NCI-H460 (cell line): ENCODE measurements at regions not wholly inside any gene's neighbourhood (a gene's known extent, or its start where the extent isn't known, plus 50 kb on each side); places are given as distances from the start of the nearest gene placed in this dataset.
"Not testable (repeated sequence)": the region's sequence is repeated elsewhere in the genome, so short reads cannot be mapped to it uniquely, and the experiment has no call there.

ENCODE experiments used
- DNase-seq: peaks from one replicate; pipeline ENCODE4 v3.0.0-alpha.2; 2016; ENCODE audit warnings: low read depth; ENCODE audit errors: extremely low read depth

- no peak for DNase-seq
These were observed 134.7 kb upstream of the ETV3 start for GRCh38 chr1:157272729-157273524.

- DNase-seq: no peak
These were observed 134.1 kb upstream of the ETV3 start for GRCh38 chr1:157272264-157272663.

GRCh38 chr1:157270705-157271274 is 132.6 kb upstream of the ETV3 start:
- no peak for DNase-seq

GRCh38 chr1:157269656-157270375 is 131.6 kb upstream of the ETV3 start:
- no peak for DNase-seq

GRCh38 chr1:157262891-157263290 is 124.7 kb upstream of the ETV3 start:
- no peak for DNase-seq

- no peak for DNase-seq
These were observed 124.2 kb upstream of the ETV3 start for GRCh38 chr1:157262422-157262821.

- DNase-seq: not testable (repeated sequence)
These were observed 117.7 kb upstream of the ETV3 start for GRCh38 chr1:157255891-157256290.

- not testable (repeated sequence) for DNase-seq
These were observed 116.0 kb upstream of the ETV3 start for GRCh38 chr1:157254183-157254582.

GRCh38 chr1:157252473-157252872 is 114.3 kb upstream of the ETV3 start:
- DNase-seq: no peak

- no peak for DNase-seq
These were observed 111.5 kb upstream of the ETV3 start for GRCh38 chr1:157249739-157250138.

- no peak for DNase-seq
These were observed 111.1 kb upstream of the ETV3 start for GRCh38 chr1:157249326-157249725.

- not testable (repeated sequence) for DNase-seq
These were observed 109.5 kb upstream of the ETV3 start for GRCh38 chr1:157247764-157248049.

- DNase-seq: no peak
These were observed 109.0 kb upstream of the ETV3 start for GRCh38 chr1:157247005-157247763.

GRCh38 chr1:157245823-157246222 is 107.6 kb upstream of the ETV3 start:
- no peak for DNase-seq

- DNase-seq: no peak
These were observed 103.0 kb upstream of the ETV3 start for GRCh38 chr1:157241185-157241538.

- DNase-seq: no peak
These were observed 102.4 kb upstream of the ETV3 start for GRCh38 chr1:157240495-157241184.

GRCh38 chr1:157239936-157240335 is 101.7 kb upstream of the ETV3 start:
- no peak for DNase-seq

GRCh38 chr1:157238585-157238984 is 100.4 kb upstream of the ETV3 start:
- no peak for DNase-seq

- DNase-seq: no peak
These were observed 99.8 kb upstream of the ETV3 start for GRCh38 chr1:157237981-157238380.

- no peak for DNase-seq
These were observed 99.3 kb upstream of the ETV3 start for GRCh38 chr1:157237522-157237921.

GRCh38 chr1:157236072-157236471 is 97.9 kb upstream of the ETV3 start:
- no peak for DNase-seq
